ENCODE measurements at regions not wholly inside any gene's neighbourhood (a gene's known extent, or its start where the extent isn't known, plus 50 kb on each side); places are given as distances from the start of the nearest gene placed in this dataset.
"Not testable (repeated sequence)": the region's sequence is repeated elsewhere in the genome, so short reads cannot be mapped to it uniquely, and the experiment has no call there.

DNA sequence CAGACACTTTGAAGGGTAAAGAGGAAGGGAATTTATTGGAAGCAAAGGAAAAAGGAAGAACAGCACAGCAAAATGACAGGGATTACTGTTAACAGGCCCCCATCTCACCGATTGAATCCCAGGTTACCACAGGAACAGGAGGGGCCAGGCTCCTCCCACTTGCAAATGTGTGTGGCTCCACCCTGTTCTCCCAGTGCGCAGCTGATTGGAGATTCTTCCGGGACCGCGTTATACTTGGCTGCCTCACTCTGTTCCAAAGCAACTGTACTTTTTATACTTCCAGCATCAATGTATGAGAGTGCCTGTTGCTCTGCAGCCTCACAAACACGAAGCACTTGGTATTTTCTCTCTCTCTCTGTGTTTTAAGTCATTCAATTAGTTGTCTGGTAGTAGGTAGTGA, 273.6 kb upstream of the MDGA2 start:
- no peak for DNase-seq

DNA sequence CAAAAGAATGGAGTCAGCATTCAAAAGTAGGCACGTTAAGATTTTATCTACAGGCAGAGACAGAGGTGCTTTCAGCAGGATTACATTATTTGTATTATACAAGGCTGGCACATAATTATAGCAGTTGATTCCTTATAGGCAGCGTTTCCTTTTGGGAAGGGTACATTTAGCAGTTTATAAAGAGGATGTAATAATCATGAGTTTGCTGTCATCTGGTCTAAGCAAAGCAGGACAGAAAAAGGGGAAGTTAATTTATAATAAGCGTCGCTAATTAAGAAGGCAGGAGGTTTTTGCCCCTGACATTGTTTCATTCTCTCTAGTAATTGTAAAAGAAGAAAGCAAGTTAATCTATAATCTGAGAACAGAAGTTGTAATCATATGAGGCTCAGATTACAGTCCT, 259.9 kb upstream of the MDGA2 start:
- DNase-seq, result no peak

DNA sequence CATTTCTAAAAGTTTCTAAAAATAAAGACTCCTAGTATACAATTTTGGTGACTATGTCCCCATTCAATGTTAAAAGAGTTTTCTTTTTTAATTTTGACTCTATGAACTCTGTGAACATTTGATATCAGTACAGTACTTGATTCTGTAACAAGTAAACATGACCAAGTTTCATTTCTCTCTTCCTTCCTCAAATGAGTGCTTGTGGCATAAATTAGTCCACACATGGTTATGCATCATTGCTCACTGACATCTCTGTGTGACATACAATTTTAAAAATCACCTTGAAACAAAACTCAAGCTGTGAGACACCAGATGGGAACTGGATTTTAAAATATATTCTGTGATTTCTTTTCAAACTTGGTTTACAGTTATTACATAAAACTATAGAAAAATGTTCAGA, 253.9 kb upstream of the MDGA2 start:
- DNase-seq, result no peak

DNA sequence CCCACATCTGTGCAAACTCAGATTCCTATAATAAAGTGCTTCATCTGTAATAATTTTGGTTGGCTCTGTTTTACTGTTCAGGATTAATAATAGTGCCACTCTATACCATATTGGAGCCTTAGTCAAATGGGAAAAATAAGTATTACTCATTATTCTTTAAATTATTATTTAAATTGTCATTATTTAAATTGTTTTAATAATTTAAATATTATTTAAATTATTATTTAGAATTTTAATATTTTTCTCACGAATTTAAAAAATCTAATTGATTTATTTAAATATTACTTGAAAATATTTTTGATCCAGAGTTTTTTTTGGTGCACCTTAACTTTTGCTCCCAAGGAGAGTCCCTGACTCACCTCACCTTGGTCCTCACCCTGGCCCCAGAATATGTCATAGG, 245.7 kb upstream of the MDGA2 start:
- no peak for DNase-seq

DNA sequence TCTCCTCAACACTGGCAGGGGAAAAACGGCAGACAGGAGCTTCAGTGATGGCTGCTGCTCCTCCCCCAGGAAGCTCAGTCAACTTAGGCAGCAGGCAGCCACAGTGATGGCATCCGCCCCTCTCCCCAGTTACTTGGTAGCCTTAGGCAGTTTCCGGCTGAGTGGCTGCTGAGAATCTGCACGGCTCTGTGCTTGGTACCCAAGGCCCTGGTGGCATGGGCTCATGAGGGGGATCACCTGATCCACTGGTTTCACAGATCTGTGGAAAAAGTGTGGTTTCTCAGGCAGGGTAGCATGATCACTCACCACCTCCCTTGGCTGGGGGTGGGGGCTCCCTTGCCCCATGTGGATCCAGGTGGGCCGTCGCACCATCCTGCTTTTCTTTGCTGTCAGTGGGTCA, 244.6 kb upstream of the MDGA2 start:
- no peak for DNase-seq

DNA sequence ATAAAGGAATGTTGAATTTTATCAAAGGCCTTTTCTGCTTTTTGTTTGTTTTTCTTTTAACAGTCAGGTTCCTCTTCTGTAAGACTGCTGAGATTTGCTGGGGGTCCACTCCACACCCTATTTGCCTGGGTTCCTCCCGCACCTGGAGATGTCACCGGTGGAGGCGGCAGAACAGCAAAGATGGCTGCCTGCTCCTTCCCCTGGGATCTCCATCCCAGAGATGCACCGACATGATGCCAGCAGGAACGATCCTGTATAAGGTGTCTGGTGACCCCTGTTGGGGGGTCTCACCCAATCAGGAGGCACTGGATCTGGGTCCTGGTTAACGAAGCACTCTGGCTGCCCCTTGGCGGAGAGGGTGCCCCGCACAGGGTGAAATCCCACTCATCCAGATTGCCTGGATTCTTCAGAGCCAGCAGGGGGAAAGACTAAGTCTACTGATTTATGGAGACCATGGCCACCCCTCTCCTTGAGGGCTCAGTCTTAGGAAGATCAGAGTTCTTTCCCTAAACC, 244.0 kb upstream of the MDGA2 start:
- DNase-seq, result no peak

DNA sequence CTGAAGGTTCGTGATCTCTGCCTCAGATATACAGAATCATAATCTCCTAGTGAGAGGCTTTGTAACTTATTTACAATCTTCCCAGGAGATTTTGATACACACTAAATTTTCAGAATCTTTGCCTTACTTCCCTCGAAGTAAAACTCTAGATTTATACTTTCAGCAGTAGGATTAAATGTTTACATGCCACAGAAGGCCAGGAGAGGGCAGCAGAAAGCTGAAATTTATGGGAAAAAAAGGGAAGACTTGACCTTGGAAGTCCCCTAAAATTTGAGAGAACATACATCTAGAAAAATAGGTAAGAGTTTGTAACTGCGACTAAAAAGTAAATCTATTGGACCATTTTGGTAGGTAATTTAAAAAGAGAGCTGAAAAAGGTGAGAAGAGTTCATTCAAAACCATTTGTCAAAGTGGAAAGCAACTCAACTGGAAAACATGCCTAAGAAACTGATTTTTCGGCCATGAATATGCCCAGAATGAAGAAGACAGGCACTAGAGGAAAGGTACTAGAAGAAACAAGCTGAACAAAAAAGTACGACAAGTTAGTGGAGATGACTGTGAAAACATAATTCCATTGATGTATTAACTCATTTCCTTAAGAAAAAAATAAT, 242.0 kb upstream of the MDGA2 start:
- DNase-seq, result no peak

DNA sequence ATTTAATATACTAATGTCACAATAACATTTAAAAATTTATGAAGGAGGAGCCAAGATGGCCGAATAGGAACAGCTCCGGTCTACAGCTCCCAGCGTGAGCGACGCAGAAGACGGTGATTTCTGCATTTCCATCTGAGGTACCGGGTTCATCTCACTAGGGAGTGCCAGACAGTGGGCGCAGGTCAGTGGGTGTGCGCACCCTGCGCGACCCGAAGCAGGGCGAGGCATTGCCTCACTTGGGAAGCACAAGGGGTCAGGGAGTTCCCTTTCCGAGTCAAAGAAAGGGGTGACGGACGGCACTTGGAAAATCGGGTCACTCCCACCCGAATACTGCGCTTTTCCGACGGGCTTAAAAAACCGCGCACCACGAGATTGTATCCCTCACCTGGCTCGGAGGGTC, 225.7 kb upstream of the MDGA2 start:
- DNase-seq, result not testable (repeated sequence)

DNA sequence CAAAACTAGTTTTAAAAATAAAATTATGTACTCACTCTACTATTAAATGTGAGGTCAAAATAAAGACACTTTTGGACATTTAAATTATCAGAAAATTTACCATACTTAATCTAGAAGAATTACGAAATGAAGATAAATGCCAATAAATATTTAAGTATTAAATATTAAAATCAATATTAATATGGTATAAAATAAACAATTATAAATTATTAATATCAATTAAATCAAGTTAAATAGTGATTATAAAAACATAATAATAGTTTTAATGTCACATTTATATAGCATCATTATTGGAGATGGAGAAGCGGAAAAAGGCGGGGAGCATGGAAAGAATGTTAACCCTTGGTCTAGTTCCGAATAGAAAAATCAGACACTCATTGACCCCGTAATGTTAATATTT, 224.3 kb upstream of the MDGA2 start:
- no peak for DNase-seq

DNA sequence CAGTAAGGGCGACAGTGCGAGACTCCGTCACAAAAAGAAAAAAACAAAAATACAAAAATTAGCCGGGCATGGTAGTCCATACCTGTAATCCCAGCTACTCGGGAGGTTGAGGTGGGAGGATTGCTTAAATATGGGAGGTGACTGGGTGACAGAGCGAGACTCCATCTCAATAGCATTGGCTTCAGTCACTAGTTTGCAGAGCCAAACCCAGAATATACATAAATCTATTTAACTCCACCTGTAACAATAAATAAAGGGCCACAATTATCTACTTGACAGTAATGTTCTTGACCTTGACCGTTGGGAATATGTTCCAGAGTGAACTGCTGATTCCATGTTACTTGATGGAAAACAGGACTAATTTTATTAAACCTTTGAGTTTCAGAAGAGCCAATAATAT, 198.9 kb upstream of the MDGA2 start:
- DNase-seq, result no peak

DNA sequence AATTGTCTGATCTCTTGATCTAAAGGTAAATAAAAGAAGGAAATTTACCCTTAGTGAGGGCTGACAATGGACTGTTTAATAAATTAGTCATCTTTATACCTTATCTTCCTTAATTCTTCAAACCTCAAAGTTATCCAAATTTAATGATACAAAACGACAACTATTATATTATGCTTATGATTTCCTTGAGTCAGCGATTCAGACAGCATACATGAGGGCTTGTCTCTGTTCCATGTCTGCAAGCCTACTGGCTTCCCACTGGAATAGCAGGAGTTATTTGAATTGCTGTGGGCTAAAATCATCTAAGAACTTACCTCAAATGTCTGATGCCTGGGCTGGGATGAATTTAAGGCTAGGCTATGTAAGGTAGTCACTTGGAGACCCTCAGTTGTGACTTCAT, 197.2 kb upstream of the MDGA2 start:
- no peak for DNase-seq

DNA sequence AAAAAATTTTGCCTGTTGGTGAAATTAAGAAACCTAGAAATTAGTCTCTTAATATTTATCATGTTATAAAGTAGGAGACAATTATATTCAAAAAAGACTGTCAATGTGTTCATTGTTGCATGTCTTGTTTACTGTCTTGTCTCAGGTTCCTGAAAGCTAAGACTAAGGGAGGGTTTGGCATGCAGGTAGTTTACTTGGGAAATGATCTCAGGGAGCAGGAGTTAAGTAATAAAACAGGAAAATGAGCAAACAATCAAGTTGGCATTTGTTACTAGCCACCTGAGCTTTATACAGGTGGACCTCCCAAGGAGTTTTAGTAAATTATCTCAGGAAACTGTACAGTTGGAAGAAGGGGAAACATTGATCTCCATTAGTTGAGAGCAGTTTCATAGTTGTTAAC, 188.0 kb upstream of the MDGA2 start:
- DNase-seq, result no peak

DNA sequence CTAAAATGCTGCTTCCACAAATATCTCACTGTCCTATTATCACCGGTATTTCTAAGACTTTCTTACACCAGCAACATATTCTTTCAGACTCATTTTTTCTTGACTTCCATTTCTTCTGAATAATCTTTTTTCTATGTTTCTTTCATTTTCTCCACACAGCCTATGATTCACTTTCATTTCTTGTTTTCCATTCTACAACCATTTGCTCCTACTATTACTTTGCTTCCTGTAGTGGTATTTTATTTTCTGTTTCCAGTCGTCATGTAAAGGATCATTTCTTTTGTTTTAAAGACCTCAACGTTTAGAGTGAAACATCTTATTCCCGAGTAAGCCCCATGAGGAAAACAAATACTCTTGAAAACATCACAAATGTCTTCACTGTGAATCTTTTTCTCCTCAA, 182.2 kb upstream of the MDGA2 start:
- no peak for DNase-seq

DNA sequence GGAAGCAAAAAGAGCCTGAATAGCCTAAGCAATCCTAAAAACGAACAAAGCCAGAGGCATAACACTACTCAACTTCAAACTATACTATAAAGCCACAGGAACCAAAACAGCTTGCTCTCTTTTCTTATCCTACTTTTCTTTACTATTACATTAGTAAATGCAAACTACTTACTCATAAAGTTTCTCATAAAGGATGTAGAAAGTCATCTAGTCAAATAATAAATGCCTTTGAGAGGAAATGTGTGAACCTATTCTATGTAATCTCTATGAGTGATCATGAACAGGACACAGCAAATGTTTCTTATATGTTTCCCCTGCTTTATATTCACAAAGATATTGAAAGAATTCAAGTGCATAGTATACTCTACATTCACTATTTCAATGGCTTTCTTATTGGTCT, 176.9 kb upstream of the MDGA2 start:
- DNase-seq, result no peak

DNA sequence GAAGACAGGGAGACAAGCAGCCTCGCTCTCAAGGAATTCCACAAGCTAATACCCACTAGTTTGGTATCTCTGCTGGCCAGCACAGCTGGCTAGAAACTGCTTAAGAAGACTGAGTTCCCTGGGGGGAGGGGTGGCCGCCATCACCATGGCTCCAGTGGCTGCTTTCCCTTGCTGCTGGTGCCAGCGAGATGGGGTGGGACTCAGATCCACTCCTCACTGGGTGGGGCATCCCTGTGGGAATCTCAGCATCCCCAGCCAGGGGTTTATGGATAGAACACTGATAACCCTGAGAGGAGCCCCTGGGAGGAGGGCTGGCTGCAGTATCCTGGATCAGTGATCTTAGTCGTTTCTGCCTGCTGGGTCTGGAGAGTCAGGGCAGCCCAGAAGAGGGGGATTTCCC, 170.6 kb upstream of the MDGA2 start:
- no peak for DNase-seq

DNA sequence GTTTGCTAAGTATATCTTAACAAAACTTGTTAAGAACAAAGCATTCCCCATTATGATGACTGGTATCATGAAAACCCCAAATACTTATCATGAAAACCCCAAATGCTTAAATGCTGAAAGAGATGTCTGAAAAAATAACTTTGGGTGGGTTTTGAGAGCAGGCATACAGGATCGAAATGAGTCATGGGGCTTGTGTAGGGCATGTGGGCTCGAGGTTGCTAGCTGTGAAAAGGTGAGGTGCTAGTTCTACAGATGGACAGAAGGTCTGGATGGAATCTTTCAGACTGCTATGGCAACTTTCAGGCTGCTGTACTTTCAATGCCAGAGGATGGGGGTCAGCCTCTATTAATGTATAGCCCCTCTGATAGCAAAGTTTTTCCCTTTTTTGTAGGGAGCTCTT, 167.8 kb upstream of the MDGA2 start:
- no peak for DNase-seq

DNA sequence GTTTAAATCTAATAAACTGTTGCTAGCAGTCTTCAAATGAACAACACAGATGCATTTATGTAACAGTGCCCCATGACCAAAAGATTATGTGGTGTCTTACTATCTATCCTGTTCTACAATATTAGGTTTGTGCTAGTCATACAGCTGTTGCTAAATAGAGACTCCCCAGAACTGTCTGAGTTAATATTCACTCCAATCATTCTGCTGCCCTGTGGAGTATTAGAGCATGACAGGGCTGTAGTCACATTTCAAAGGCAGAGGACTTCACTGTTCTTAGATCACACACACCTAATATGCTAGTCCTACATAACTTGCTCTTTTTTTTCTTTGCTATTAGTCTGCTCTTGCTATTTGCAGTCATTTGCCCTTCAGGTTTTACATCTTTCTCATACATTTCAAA, 157.6 kb upstream of the MDGA2 start:
- no peak for DNase-seq

DNA sequence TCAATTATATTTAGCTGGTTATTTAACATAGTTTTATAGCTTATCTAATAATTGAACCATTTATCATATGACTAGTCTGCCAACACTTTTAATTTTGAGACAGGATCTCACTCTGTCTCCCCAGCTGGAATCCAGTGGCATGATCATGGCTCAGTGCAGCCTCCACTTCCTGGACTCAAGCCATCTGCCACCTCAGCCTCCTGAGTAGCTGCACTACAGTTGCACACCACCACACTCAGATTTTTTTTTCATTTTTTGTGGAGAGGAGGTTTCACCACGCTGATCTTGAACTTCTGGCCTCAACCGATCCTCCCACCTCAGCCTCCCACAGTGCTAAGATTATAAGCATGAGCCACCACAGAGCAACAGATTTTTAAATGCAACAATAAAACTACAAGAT, 151.4 kb upstream of the MDGA2 start:
- no peak for DNase-seq

DNA sequence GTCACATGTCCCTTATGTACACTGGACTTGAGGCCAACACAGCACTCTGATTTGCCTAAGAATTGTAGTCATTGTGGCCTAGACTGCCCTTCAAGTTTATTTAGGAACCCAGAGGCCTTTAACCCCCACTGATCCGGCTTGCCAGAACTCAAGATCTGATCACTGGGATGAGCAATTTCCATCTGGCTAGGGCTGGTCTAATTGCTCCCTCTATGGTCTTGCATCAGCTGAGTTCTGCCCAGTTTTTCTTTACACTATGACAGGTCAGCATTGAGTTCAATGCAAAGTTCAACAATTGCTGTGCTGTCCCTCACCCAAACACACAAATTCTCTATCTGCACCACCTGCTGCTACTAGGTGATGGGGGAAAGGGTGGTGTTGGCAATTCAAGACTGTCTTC, 146.9 kb upstream of the MDGA2 start:
- DNase-seq, result no peak

DNA sequence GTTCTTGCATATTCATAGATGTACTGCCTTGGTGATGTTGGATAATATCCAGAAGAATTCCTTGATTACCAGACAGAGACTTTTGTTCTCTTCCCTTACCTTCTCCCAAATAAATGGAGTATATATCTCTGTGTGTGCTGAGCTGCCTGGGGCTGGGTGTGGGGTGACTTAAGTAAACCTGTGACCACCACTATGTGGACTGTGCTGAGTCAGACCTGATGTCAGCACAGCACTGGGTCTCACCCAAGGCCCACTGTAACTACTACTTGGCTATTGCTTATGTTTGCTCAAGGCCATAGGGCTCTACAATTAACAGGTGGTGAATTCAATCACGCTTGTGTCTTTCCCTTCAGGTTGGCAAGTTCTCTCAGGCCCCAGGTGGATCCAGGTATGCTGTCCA, 145.7 kb upstream of the MDGA2 start:
- no peak for DNase-seq

DNA sequence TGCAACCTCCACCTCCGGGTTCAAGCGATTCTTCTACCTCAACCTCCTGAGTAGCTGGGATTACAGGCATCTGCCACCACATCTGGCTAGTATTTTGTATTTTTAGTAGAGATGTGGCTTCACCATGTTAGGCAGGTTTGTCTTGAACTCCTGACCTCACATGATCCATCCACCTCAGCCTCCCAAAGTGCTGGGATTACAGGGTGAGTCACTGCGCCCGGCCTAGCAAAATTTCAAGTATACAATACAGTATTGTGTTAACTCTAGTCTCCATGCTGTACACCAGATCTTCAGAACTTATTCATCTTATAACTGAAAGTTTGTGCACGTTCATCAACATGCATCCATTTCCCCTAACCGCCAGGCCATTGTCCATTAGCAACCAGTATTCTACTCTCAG, 115.1 kb upstream of the MDGA2 start:
- DNase-seq, result no peak

DNA sequence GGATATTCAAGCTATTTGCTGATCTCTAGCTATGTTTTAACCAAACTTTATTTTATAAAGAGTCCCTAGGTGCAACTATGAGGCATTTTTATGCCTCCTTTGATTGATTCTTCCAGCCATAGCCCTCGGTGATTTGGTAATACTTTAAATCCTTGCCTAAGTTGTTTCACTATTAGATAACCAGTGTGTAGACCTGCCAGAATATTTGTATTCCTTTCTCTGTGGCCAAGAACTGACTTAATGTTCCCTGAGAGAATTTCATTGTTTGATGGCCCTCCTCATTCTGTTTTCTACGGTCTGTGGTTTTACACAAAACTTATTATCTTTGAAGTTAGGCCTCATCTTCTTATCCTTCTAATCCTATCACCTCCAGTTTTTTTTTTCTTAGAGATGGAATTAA, 109.7 kb upstream of the MDGA2 start:
- no peak for DNase-seq

DNA sequence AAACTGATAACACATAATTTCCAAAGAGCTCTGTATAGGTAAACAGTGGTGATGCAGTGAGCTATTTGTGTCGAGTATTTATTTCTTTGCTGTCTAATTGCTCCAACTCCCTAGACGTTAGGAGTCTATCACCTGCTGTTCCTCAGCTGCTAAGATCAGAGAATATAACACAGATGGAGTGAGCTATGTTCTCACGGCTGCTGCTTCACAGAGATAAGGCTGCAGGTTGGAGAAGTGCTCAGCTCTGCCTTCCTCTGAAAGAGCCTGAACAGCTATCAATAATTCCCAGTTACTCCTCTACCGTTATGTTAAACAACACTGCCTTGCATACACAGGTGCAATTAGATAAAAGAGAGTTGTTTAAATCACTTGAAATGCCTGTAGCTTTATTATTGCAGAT, 103.2 kb upstream of the MDGA2 start:
- DNase-seq, result no peak

DNA sequence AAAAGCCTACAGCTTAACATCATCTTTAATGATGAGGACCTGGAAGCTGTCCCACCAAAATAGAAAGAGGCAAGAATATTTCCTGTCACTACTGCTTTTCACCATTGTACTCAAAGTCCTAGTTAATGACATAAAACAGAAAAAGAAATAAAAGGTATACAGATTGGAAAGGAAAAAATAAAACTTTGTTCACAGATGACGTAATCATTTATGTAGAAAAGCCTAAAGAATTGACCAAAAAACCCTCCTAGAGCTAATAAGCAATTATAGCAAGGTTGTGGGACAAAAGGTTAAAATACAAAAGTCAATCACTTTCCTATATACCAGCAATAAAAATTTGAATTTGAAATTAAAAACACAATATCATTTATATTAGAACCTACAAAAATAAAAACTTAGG, 97.2 kb upstream of the MDGA2 start:
- DNase-seq, result no peak

DNA sequence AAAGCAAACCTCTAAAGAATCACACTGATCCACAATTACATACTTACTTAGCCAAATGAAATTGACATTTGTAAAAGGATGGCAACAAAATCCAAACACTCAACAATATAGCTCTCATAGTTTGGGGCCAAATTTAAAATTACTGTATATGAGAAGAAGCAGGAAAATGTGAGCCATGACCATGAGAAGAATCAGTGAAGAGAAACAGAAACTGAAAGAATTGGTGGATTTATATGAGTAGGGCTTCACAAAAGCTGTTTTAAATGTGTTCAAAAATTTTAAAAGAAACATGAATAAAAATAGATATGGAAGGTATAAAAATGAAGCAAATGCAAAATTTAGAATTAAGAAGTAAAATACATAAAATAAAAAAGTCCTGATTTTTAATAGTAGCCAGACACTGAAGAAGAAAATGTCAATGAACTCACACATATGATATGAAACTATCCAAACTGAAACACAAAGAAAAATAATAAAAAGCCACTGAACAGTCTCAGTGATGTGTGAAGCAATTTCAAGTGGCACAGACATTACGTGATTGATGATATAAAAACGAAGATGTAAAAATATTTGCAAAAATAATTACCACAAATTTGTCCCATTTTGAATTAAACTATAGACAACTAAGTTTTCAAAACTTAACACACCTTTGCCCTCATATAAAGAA, 87.9 kb upstream of the MDGA2 start:
- no peak for DNase-seq

Data from CD4-positive, alpha-beta T cell treated with Interleukin-1 beta for 1 hour (primary cell).